ENCODE measurements at regions not wholly inside any gene's neighbourhood (a gene's known extent, or its start where the extent isn't known, plus 50 kb on each side); places are given as distances from the start of the nearest gene placed in this dataset.

DNA sequence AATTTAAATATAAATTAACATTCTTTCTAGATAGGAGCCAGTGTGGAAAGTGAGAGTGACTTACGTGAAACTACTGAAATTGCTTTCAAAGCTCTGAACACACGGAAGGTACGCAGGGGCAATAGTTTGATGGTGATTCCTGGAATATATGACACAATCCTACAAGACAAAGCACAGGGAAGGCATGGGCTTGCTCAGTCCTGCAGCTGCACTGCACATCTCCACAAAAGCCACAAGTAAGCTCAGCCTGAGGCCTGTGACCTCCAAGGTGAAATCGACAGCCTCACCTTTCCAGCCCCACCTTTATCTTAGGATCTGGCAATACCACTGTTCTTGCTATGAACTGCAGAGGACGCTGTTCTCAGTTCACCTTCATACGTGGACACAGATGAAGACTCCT lies 109.3 kb upstream of the SCN10A start:
- TF ChIP-seq CTCF (IDR thresholded peaks at IDR 0.05 in 4 of 5, conservative IDR thresholded peaks at IDR 0.05 in 1 of 5) (no peak), POLR2A (IDR thresholded peaks at IDR 0.05) (no peak)
